ENCODE measurements at regions not wholly inside any gene's neighbourhood (a gene's known extent, or its start where the extent isn't known, plus 50 kb on each side); places are given as distances from the start of the nearest gene placed in this dataset.
"Not testable (repeated sequence)": the region's sequence is repeated elsewhere in the genome, so short reads cannot be mapped to it uniquely, and the experiment has no call there.

DNA sequence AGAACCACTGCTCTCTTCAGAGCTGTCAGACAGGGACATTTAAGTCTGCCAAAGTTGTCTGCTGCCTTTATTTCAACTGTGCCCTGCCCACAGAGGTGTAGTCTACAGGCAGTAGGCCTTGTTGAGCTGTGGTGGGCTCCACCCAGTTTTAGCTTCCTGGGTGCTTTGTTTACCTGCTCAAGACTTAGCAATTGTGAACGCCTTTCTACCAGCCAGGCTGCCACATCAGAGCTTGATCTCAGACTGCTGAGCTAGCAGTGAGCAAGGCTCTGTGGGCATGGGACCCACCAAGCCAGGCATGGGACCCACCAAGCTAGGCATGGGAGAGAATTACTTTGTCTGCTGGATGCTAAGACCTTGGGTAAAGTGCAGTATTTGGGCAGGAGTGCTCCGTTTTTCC lies 351.8 kb downstream of the CDY1 start:
- FAIRE-seq; DNase-seq (ENCODE audit: low spot score): not testable (repeated sequence)

DNA sequence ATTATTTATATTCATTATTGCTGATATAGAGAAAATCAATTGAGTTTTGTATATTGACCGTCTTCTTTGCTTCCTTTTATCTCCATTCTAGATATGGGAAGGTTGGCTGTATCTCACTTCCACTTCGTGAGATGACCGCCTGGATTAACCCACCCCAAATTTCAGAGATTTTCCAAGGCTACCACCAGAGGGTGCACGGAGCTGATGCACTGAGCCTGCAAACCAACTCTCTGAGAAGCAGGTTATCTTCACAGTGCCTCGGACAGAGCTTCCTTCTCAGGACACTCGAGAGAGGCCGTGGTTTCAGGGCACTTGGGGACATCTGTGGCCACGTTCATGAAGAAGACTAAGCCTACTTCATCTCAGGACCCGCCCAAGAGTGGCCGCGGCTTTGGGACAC lies 365.8 kb downstream of the CDY1 start:
- peak; percentile 52 for FAIRE-seq
- not testable (repeated sequence) for DNase-seq (ENCODE audit: low spot score)

DNA sequence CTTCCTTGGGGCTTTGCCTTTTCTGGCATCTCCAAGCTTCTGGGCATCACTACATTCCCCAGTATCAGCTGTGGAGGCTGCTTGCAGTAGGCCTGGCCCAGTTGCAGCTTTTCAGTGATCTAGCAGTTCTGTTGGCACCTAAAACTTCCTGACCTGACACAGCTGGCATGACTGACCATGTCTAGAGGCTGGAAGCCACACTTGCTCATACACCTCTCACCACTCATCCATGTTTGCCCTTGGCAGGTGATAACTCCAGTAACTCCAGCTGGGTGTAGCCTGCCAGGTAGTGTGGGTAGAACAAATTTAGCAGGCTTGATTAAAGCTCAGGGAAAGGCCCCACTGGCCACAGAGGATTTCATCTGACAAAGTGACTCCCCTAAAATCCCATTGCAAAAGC lies 377.9 kb downstream of the CDY1 start:
- DNase-seq (ENCODE audit: low spot score); FAIRE-seq: not testable (repeated sequence)

GRCh38 chrY:26047365-26047764 lies 425.4 kb downstream of the CDY1 start:
- not testable (repeated sequence) for FAIRE-seq; DNase-seq (ENCODE audit: low spot score)

- not testable (repeated sequence) for DNase-seq (ENCODE audit: low spot score); FAIRE-seq
These were observed 436.0 kb downstream of the CDY1 start for GRCh38 chrY:26057949-26058348.

GRCh38 chrY:26059229-26059628 lies 437.3 kb downstream of the CDY1 start:
- FAIRE-seq, result not testable (repeated sequence)

GRCh38 chrY:26073167-26073566 lies 451.2 kb downstream of the CDY1 start:
- peak; percentile 76 for FAIRE-seq
- DNase-seq (ENCODE audit: low spot score), result not testable (repeated sequence)

More at GRCh38 chrY:26059229-26059628, 437.3 kb downstream of the CDY1 start:
- not testable (repeated sequence) for DNase-seq (ENCODE audit: low spot score)

DNA sequence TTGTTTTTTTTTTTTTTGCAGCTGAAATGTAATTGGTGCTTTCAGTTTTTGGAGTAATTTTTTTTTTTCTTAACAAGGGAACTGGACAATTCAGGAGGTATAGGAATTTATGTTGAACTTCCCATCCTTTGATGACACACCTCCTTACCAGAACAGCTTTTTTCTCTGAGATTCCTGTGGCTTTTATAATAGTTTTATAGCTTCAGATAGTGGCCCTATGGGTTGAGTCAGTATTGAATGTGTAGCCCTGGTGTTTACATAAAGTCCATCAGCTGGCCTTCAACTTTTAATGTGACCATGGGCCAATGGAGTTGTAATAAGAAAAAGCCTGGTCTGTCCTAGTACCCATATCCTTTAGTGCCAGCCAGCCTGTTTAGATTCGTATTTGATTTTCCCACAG lies 457.5 kb downstream of the CDY1 start:
- DNase-seq (ENCODE audit: low spot score), result not testable (repeated sequence)
- FAIRE-seq, result peak; percentile 90

DNA sequence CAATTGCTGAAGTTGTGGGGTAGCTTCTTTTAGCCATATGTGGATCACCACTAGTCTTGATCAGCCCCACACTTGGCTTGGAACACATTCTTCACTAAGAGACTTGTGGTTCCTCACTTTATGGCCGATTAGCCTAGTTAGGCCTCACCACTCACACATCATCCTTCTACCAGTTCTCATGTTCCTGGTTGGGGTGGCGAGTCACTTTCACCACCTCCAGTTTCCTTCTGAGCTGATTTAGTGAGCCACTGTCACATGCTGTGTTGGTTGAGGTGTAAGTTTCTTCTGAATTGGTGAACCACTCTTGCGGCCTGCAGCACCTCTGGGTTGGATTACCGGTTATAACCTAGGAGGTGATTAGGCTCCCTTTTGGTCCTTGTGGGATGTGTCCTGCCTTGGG lies 459.3 kb downstream of the CDY1 start:
- not testable (repeated sequence) for DNase-seq (ENCODE audit: low spot score)
- peak; percentile 60 for FAIRE-seq

- FAIRE-seq; DNase-seq (ENCODE audit: low spot score): not testable (repeated sequence)
These were observed 465.2 kb downstream of the CDY1 start for GRCh38 chrY:26087153-26087552.
